CD14-positive monocyte (primary cell): ENCODE measurements at regions not wholly inside any gene's neighbourhood (a gene's known extent, or its start where the extent isn't known, plus 50 kb on each side); places are given as distances from the start of the nearest gene placed in this dataset.

Experiments used
- DNase-seq, 3 donors: peaks; one replicate each; pipeline ENCODE4 v3.0.0-alpha.2; 2011 to 2022
- H2AFZ ChIP-seq: 2 replicates; pipeline ENCODE4 v1.6.0; 2012; ENCODE audit warnings: mild to moderate bottlenecking, low read depth, low read length, inconsistent platforms; ENCODE audit not compliant: insufficient read depth, poor library complexity, severe bottlenecking
- H3K27ac ChIP-seq, 2 donors: 1 replicate in 1 of 2; 2 replicates in 1 of 2; pipeline ENCODE4 v1.5.1; 2012 to 2013; ENCODE audit warnings: low read length in 2 of 2, control low read depth in 1 of 2, inconsistent platforms in 1 of 2, low read depth in 1 of 2, mild to moderate bottlenecking in 1 of 2
- H3K27me3 ChIP-seq, 2 donors: one replicate each; pipeline versions ENCODE4 v1.6.0 to v1.6.1; 2011 to 2013; ENCODE audit warnings: low read length in 2 of 2; ENCODE audit not compliant: control insufficient read depth in 2 of 2, insufficient read depth in 2 of 2
- H3K36me3 ChIP-seq, 2 donors: replicated peaks in 1 of 2; 1 replicate in 1 of 2; 2 replicates in 1 of 2; pipeline versions ENCODE4 v1.5.1 to v1.6.1; 2012 to 2013; ENCODE audit warnings: low read length in 2 of 2, control low read depth in 1 of 2, inconsistent platforms in 1 of 2, mild to moderate bottlenecking in 1 of 2; ENCODE audit not compliant: insufficient read depth in 2 of 2, control insufficient read depth in 1 of 2
- H3K4me1 ChIP-seq, 2 donors: 1 replicate in 1 of 2; 2 replicates in 1 of 2; pipeline versions ENCODE4 v1.5.1 to v1.6.1; 2012 to 2013; ENCODE audit warnings: low read length in 2 of 2, control low read depth in 1 of 2, inconsistent platforms in 1 of 2, mild to moderate bottlenecking in 1 of 2, moderate library complexity in 1 of 2; ENCODE audit not compliant: insufficient read depth in 2 of 2, control insufficient read depth in 1 of 2
- H3K4me2 ChIP-seq: replicated peaks from 2 replicates; pipeline ENCODE3; 2012; ENCODE audit warnings: low read length, moderate library complexity, mild to moderate bottlenecking; ENCODE audit not compliant: poor library complexity, severe bottlenecking; ENCODE audit errors: extremely low read depth
- H3K4me3 ChIP-seq, 3 experiments: fragments of 200-600 bp in 1 of 3; sonication (generic) in 1 of 3; replicated peaks in 1 of 3; 1 replicate in 2 of 3; 2 replicates in 1 of 3; pipeline ENCODE4 v1.5.1; 2011 to 2013; ENCODE audit warnings: low read length in 3 of 3, mild to moderate bottlenecking in 3 of 3, control low read depth in 2 of 3, low read depth in 2 of 3, inconsistent platforms in 1 of 3, moderate library complexity in 1 of 3
- H3K79me2 ChIP-seq: 2 replicates; pipeline ENCODE4 v1.6.0; 2012; ENCODE audit warnings: mild to moderate bottlenecking, control low read depth, inconsistent platforms, low read length, moderate library complexity; ENCODE audit not compliant: insufficient read depth
- H3K9ac ChIP-seq: 2 replicates; pipeline ENCODE4 v1.6.0; 2017; ENCODE audit warnings: low read length, mild to moderate bottlenecking; ENCODE audit not compliant: insufficient read depth, poor library complexity, severe bottlenecking
- H3K9me3 ChIP-seq, 2 donors: replicated peaks in 1 of 2; 1 replicate in 1 of 2; 2 replicates in 1 of 2; pipeline versions ENCODE4 v1.5.1 to v1.6.1; 2012 to 2013; ENCODE audit warnings: low read length in 2 of 2, control low read depth in 1 of 2; ENCODE audit not compliant: control insufficient read depth in 1 of 2, insufficient read depth in 1 of 2
- H4K20me1 ChIP-seq: 2 replicates; pipeline ENCODE4 v1.6.0; 2012; ENCODE audit warnings: mild to moderate bottlenecking, low read length, control low read depth, moderate library complexity; ENCODE audit not compliant: insufficient read depth
- H3K27ac Mint-ChIP-seq, 7 donors: one replicate each; pipeline ENCODE4 v1.8.0; 2020; ENCODE audit warnings: mild to moderate bottlenecking in 7 of 7, mixed read lengths in 7 of 7, moderate library complexity in 6 of 7, inconsistent platforms in 2 of 7
- H3K27me3 Mint-ChIP-seq, 3 donors: one replicate each; pipeline ENCODE4 v1.8.0; 2021 to 2022; ENCODE audit warnings: low read depth in 3 of 3, mild to moderate bottlenecking in 3 of 3, mixed read lengths in 3 of 3, moderate library complexity in 3 of 3, inconsistent platforms in 1 of 3
- H3K36me3 Mint-ChIP-seq, 2 donors: one replicate each; pipeline ENCODE4 v1.8.0; 2020; ENCODE audit warnings: mixed read lengths in 2 of 2, inconsistent platforms in 1 of 2, mild to moderate bottlenecking in 1 of 2
- H3K4me1 Mint-ChIP-seq: one replicate; pipeline ENCODE4 v1.8.0; 2020; ENCODE audit warnings: mild to moderate bottlenecking, mixed read lengths
- H3K4me3 Mint-ChIP-seq, 2 donors: one replicate each; pipeline ENCODE4 v1.8.0; 2020; ENCODE audit warnings: mild to moderate bottlenecking in 2 of 2, mixed read lengths in 2 of 2, moderate library complexity in 1 of 2
- H3K9me3 Mint-ChIP-seq, 7 donors: one replicate each; pipeline ENCODE4 v1.8.0; 2020 to 2022; ENCODE audit warnings: mixed read lengths in 7 of 7, mild to moderate bottlenecking in 6 of 7, moderate library complexity in 6 of 7, inconsistent platforms in 2 of 7
- WGBS: methylation state at CpG from one replicate; pipeline ENCODE4 v1.1.5; 2013; ENCODE audit warnings: missing lambda C conversion rate; ENCODE audit not compliant: insufficient coverage; 5-methylcytosine and 5-hydroxymethylcytosine counted together
- intact Hi-C, 2 donors: fragments of 100-400 bp; cut with micrococcal nuclease; formaldehyde crosslinking; loops; one replicate each; pipeline versions ENCODE4 v1.15.0 to v1.15.1; 2023
- TF ChIP-seq, protein P1 (sequence below): fragments of 200-600 bp; IDR thresholded peaks from one replicate; pipeline ENCODE4 v1.8.0; 2022; ENCODE audit warnings: antibody characterized with exemption, mild to moderate bottlenecking

DNA sequence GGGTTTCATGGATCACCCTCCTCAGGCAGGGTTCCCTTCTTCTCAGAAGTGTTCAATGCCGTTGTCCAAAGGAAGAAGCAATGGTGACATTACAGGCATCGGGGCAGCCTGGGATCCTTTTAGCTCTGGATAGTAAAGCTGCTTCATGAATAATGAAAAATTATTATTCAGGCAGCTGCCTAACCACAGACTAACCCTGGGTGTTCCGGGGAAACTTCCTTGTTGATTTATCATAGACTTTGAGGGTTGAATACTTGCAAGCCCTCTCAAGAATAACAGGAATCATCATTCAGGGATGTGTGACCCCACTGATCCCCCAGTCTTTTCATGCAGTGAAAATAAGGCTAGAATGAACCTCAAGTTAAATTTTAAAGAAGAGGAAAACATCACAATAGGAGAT lies 419.4 kb downstream of the MEIS1 start:
- peaks cover 0 to 7% (median 2%) of the 10 kb centered on the region in 7 donors for H3K9me3 Mint-ChIP-seq
- no peaks in the 10 kb centered on the region for H3K36me3 Mint-ChIP-seq
- H3K4me1 ChIP-seq, result no peaks in the 10 kb centered on the region
- H3K27ac ChIP-seq, result no peak overlapping the region
- no peaks in the 10 kb centered on the region for H3K27me3 ChIP-seq
- no peak for DNase-seq
- peaks cover 0 to 2% (median 1%) of the 10 kb centered on the region in 3 donors for H3K27me3 Mint-ChIP-seq
- no CpG with 5 or more reads among the region's 3 CpGs for WGBS
- no peak overlapping the region for H3K4me3 ChIP-seq
- no peaks in the 10 kb centered on the region for H3K9me3 ChIP-seq
- intact Hi-C loops, result no loop called here
- no peaks in the 10 kb centered on the region for H3K4me1 Mint-ChIP-seq
- H2AFZ ChIP-seq, result no peak overlapping the region
- H3K4me2 ChIP-seq, result no peak overlapping the region
- H3K36me3 ChIP-seq, result no peaks in the 10 kb centered on the region
- H3K9ac ChIP-seq, result no peak overlapping the region
- TF ChIP-seq, protein P1, sequence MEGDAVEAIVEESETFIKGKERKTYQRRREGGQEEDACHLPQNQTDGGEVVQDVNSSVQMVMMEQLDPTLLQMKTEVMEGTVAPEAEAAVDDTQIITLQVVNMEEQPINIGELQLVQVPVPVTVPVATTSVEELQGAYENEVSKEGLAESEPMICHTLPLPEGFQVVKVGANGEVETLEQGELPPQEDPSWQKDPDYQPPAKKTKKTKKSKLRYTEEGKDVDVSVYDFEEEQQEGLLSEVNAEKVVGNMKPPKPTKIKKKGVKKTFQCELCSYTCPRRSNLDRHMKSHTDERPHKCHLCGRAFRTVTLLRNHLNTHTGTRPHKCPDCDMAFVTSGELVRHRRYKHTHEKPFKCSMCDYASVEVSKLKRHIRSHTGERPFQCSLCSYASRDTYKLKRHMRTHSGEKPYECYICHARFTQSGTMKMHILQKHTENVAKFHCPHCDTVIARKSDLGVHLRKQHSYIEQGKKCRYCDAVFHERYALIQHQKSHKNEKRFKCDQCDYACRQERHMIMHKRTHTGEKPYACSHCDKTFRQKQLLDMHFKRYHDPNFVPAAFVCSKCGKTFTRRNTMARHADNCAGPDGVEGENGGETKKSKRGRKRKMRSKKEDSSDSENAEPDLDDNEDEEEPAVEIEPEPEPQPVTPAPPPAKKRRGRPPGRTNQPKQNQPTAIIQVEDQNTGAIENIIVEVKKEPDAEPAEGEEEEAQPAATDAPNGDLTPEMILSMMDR, result no peak
- no peaks in the 10 kb centered on the region for H4K20me1 ChIP-seq
- no peak overlapping the region for H3K4me3 Mint-ChIP-seq
- no peak overlapping the region for H3K27ac Mint-ChIP-seq
- no peaks in the 10 kb centered on the region for H3K79me2 ChIP-seq

DNA sequence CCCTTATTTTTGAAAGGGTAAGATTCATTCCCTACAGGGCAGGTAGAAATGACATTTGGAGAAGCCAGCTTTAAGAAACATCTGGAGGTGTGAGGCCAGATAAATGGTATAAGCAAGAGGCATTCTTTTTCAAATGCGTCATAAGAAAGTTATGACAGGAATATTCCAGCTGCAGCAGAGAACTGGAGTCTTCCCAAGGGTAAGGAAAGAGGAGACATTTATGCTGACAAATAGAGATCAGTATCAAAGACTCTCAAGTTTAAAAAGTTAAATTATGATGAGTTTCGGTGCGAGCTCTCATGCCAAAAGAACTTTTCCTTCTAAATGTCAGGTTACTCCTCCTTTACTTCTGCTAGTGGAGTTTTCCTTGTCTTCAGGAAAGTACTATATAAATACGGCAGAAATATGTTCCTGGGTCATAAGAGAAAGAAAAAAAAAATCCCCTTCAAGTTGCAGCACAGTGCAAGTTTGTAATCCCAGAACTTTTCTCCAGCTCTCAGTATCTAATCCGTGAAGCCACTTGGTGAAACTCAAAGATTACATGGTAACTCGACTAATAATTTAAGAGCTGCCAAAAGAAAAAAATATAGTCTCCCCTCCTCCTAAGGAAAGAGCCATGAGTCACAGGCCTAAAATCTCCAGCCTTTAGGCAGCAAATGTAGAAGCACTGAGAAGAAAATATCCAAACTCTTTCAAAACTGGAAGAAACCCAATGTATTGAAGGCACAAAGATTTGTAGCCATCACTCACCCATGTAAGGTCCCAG lies 428.1 kb downstream of the MEIS1 start:
- Histone ChIP-seq H3K27me3 (no peaks in the 10 kb centered on the region), H3K27ac (no peak overlapping the region), H3K4me2 (no peak overlapping the region), H2AFZ (no peak overlapping the region), H3K4me1 (no peaks in the 10 kb centered on the region), H3K9ac (no peak overlapping the region), H3K36me3 (no peaks in the 10 kb centered on the region), H4K20me1 (no peaks in the 10 kb centered on the region), H3K79me2 (no peaks in the 10 kb centered on the region), H3K9me3 (no peaks in the 10 kb centered on the region), H3K4me3 (no peak overlapping the region)
- intact Hi-C loops, result no loop called here
- Mint-ChIP-seq H3K4me1 (no peaks in the 10 kb centered on the region), H3K4me3 (no peak overlapping the region), H3K27me3 (peaks cover 0 to 3% (median 0%) of the 10 kb centered on the region in 3 donors), H3K27ac (no peak overlapping the region), H3K36me3 (no peaks in the 10 kb centered on the region), H3K9me3 (peaks cover 0 to 12% (median 1%) of the 10 kb centered on the region in 7 donors)
- 100% methylated on average over 1 of the region's 6 CpGs for WGBS
- DNase-seq, result no peak
- TF ChIP-seq, protein P1, result no peak
